HepG2 (cell line): ENCODE measurements at regions not wholly inside any gene's neighbourhood (a gene's known extent, or its start where the extent isn't known, plus 50 kb on each side); places are given as distances from the start of the nearest gene placed in this dataset.
"Not testable (repeated sequence)": the region's sequence is repeated elsewhere in the genome, so short reads cannot be mapped to it uniquely, and the experiment has no call there.

Source experiments
- ATAC-seq: fragments of 200-7000 bp; cut with Tn5 transposase; 3 replicates; pipeline ENCODE4 v1.9.1; 2020; ENCODE audit warnings: mild to moderate bottlenecking, moderate library complexity
- BruUV-seq: library from RNA; stranded (reverse); fragments of 400-500 nt; replicated peaks from 2 replicates; lab custom pipeline; 2021; lab: Mats Ljungman, UMichigan
- CTCF ChIA-PET: fragments of 300-600 bp; formaldehyde crosslinking; extraction: SDS; loops from one replicate; lab custom pipeline; 2021; ENCODE audit warnings: low total read pairs, inconsistent platforms, low intra/inter-chr PET ratio; lab: Yijun Ruan, JAX
- POLR2A ChIA-PET: fragments of 350-600 bp; sonication (Branson Sonifier 250); formaldehyde crosslinking; loops from one replicate; lab custom pipeline; 2020; ENCODE audit warnings: antibody characterized with exemption, inconsistent platforms; lab: Yijun Ruan, JAX
- DNase-seq: peaks from one replicate; pipeline ENCODE4 v3.0.0-alpha.2; 2015; ENCODE audit warnings: low spot score
- FAIRE-seq: peaks from 3 replicates; lab custom pipeline; 2011; peaks lifted over from hg19 to GRCh38; lab: Jason Lieb, UNC
- H2AFZ ChIP-seq: one replicate; pipeline ENCODE4 v1.6.1; 2011; ENCODE audit warnings: low read length, inconsistent platforms
- H3K27ac ChIP-seq: fragments of 300-600 bp; 3 replicates; pipeline ENCODE4 v1.8.0; 2011; ENCODE audit warnings: mixed run types, mild to moderate bottlenecking, mixed read lengths, low read length, inconsistent platforms; ENCODE audit not compliant: insufficient read depth; ENCODE audit errors: extremely low read length
- H3K27me3 ChIP-seq, 2 experiments: fragments of 200-600 bp in 1 of 2; 2 replicates in 1 of 2; 3 replicates in 1 of 2; pipeline versions ENCODE4 v1.6.0 to v1.8.0; 2011; ENCODE audit warnings: low read length in 2 of 2, mild to moderate bottlenecking in 2 of 2, moderate library complexity in 2 of 2, inconsistent platforms in 1 of 2; ENCODE audit not compliant: insufficient read depth in 2 of 2, control insufficient read depth in 1 of 2
- H3K36me3 ChIP-seq, 2 experiments: fragments of 200-600 bp in 1 of 2; replicated peaks in 1 of 2; 2 replicates in 1 of 2; 3 replicates in 1 of 2; pipeline versions ENCODE4 v1.5.1 to v1.8.0; 2011; ENCODE audit warnings: low read length in 2 of 2, inconsistent platforms in 1 of 2; ENCODE audit not compliant: insufficient read depth in 2 of 2, control insufficient read depth in 1 of 2
- H3K4me1 ChIP-seq: 2 replicates; pipeline ENCODE4 v1.5.1; 2012; ENCODE audit warnings: low read length, inconsistent platforms; ENCODE audit not compliant: insufficient read depth
- H3K4me2 ChIP-seq: 2 replicates; pipeline ENCODE4 v1.6.0; 2011; ENCODE audit warnings: low read depth, low read length, inconsistent platforms
- H3K4me3 ChIP-seq, 3 experiments: fragments of 200-600 bp in 1 of 3; sonication (generic), shearing (Covaris generic) in 1 of 3; replicated peaks in 1 of 3; 2 replicates each; pipeline ENCODE4 v1.5.1; 2011 to 2016; ENCODE audit warnings: low read length in 3 of 3, inconsistent platforms in 2 of 3, low read depth in 2 of 3, mild to moderate bottlenecking in 2 of 3, control low read depth in 1 of 3, mixed read lengths in 1 of 3; ENCODE audit not compliant: insufficient read depth in 1 of 3
- H3K79me2 ChIP-seq: one replicate; pipeline ENCODE4 v1.6.1; 2011; ENCODE audit warnings: low read length, inconsistent platforms; ENCODE audit not compliant: insufficient read depth
- H3K9ac ChIP-seq: 2 replicates; pipeline ENCODE4 v1.6.0; 2011; ENCODE audit warnings: mild to moderate bottlenecking, low read depth, low read length, inconsistent platforms; ENCODE audit not compliant: insufficient read depth
- H3K9me3 ChIP-seq: 2 replicates; pipeline ENCODE4 v1.5.1; 2012; ENCODE audit warnings: mild to moderate bottlenecking, low read length
- H4K20me1 ChIP-seq: 2 replicates; pipeline ENCODE4 v1.6.0; 2011; ENCODE audit warnings: inconsistent platforms, mild to moderate bottlenecking, low read length, moderate library complexity; ENCODE audit not compliant: insufficient read depth
- ELF3 ChIP-seq: IDR thresholded peaks from 2 replicates; pipeline ENCODE4 v1.6.1; 2016; ENCODE audit warnings: missing genetic modification reagents, missing compliant biosample characterization
- HNRNPUL1 ChIP-seq: fragments of 200-400 bp; formaldehyde crosslinking; IDR thresholded peaks from 2 replicates; pipeline ENCODE4 v1.6.1; 2017; ENCODE audit warnings: low read depth, mild to moderate bottlenecking, low read length, moderate library complexity
- RARA ChIP-seq: IDR thresholded peaks from 2 replicates; pipeline ENCODE4 v1.6.1; 2016; ENCODE audit warnings: missing genetic modification reagents, missing compliant biosample characterization
- SIX4 ChIP-seq: sonication (generic); formaldehyde crosslinking; IDR thresholded peaks from 2 replicates; pipeline ENCODE4 v1.4.0; 2020; ENCODE audit warnings: missing genetic modification reagents
- SP1 ChIP-seq, 2 experiments: fragments of 450-650 bp in 1 of 2; sonication (generic) in 1 of 2; formaldehyde crosslinking in 1 of 2; IDR thresholded peaks; 2 replicates each; pipeline versions ENCODE4 v1.4.0 to v1.6.1; 2016 to 2020; ENCODE audit warnings: missing genetic modification reagents in 1 of 2
- ZNF235 ChIP-seq: sonication (generic); formaldehyde crosslinking; IDR thresholded peaks from 2 replicates; pipeline ENCODE4 v1.8.1; 2023; ENCODE audit warnings: mild to moderate bottlenecking, missing genetic modification reagents, borderline replicate concordance
- ZNF367 ChIP-seq: sonication (generic); formaldehyde crosslinking; IDR thresholded peaks from 2 replicates; pipeline ENCODE4 v1.4.0; 2020; ENCODE audit warnings: missing genetic modification reagents, borderline replicate concordance
- ZNF605 ChIP-seq: sonication (generic); formaldehyde crosslinking; IDR thresholded peaks from 2 replicates; pipeline ENCODE4 v1.8.0; 2022; ENCODE audit warnings: mild to moderate bottlenecking, missing genetic modification reagents
- ZNF747 ChIP-seq: sonication (generic); formaldehyde crosslinking; IDR thresholded peaks from 2 replicates; pipeline ENCODE4 v1.8.1; 2023; ENCODE audit warnings: missing genetic modification reagents, mild to moderate bottlenecking, borderline replicate concordance
- ZNF766 ChIP-seq: sonication (generic); formaldehyde crosslinking; IDR thresholded peaks from 2 replicates; pipeline ENCODE4 v1.5.0; 2020; ENCODE audit warnings: missing genetic modification reagents, borderline replicate concordance
- ZZZ3 ChIP-seq: sonication (generic); formaldehyde crosslinking; IDR thresholded peaks from 2 replicates; pipeline ENCODE4 v1.4.0; 2020; ENCODE audit warnings: missing genetic modification reagents, mild to moderate bottlenecking, borderline replicate concordance
- WGBS: methylation state at CpG from one replicate; pipeline ENCODE4 v1.1.6; 2017; ENCODE audit warnings: low lambda C conversion rate; 5-methylcytosine and 5-hydroxymethylcytosine counted together
- in situ Hi-C: cut with HindIII; loops from 2 replicates; pipeline ENCODE4 v1.10.0; 2017; ENCODE audit warnings: low pct_unique_long_range_greater_than_20kb; ENCODE audit not compliant: extremely low pct_ligation_motif_present
- intact Hi-C: fragments of 100-400 bp; cut with micrococcal nuclease; formaldehyde crosslinking; loops from one replicate; pipeline ENCODE4 v1.10.0; 2022; ENCODE audit not compliant: unreplicated experiment
- TF ChIP-seq, protein P1 (sequence below): sonication (generic); formaldehyde crosslinking; IDR thresholded peaks from 2 replicates; pipeline ENCODE4 v1.5.0; 2020; ENCODE audit warnings: mild to moderate bottlenecking, missing genetic modification reagents, borderline replicate concordance

DNA sequence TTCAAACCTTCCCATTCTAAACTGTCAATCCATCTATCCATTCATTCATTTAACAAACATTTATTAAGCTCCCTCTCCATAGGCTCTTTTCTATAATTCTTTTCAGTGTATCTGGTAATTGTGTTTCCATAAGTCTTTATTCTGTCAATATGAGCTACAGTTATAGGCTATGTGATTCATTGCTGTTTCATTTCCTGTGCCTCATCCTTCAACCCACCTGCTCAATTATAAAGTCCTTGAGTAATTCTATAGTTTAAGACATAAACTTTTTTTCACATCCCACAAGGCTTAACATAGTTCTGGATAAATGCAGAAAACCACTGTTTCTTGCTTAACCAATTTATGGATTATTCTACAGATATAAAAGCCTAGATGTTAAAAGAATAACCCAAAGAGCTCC lies 84.2 kb upstream of the PIK3C3 start:
- no TSS peak for BruUV-seq
- no peaks in the 10 kb centered on the region for H3K9me3 ChIP-seq
- intact Hi-C loops = no loop called here
- CTCF ChIA-PET = no interaction called here
- TF ChIP-seq ZNF235 (CRISPR knock-in tag) (no peak), ELF3 (CRISPR knock-in tag) (no peak), ZNF367 (CRISPR knock-in tag) (no peak), ZZZ3 (CRISPR knock-in tag) (no peak), RARA (CRISPR knock-in tag) (no peak), ZNF766 (CRISPR knock-in tag) (no peak)
- TF ChIP-seq, protein P1, sequence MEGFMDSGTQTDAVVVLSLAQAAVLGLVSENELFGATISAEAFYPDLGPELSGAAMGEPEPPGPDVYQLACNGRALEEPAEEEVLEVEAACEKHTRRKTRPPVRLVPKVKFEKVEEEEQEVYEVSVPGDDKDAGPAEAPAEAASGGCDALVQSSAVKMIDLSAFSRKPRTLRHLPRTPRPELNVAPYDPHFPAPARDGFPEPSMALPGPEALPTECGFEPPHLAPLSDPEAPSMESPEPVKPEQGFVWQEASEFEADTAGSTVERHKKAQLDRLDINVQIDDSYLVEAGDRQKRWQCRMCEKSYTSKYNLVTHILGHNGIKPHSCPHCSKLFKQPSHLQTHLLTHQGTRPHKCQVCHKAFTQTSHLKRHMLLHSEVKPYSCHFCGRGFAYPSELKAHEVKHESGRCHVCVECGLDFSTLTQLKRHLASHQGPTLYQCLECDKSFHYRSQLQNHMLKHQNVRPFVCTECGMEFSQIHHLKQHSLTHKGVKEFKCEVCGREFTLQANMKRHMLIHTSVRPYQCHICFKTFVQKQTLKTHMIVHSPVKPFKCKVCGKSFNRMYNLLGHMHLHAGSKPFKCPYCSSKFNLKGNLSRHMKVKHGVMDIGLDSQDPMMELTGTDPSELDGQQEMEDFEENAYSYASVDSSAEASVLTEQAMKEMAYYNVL (CRISPR knock-in tag) = no peak
- TF ChIP-seq, all 625 proteins: peak for 0
- no peak overlapping the region for H2AFZ ChIP-seq
- no peak overlapping the region for H3K9ac ChIP-seq
- FAIRE-seq (no peak), ATAC-seq (no peak), DNase-seq (no peak)
- peaks cover 0 to 3% of the 10 kb centered on the region in 2 experiments; a peak in 1 of 5 replicates for H3K27me3 ChIP-seq
- POLR2A ChIA-PET = no interaction called here
- no peaks in the 10 kb centered on the region for H3K79me2 ChIP-seq
- H3K4me3 ChIP-seq = no peak overlapping the region
- H4K20me1 ChIP-seq = no peaks in the 10 kb centered on the region
- no peak overlapping the region for H3K4me2 ChIP-seq
- H3K4me1 ChIP-seq = no peaks in the 10 kb centered on the region
- no peak overlapping the region for H3K27ac ChIP-seq
- no peaks in the 10 kb centered on the region for H3K36me3 ChIP-seq
- in situ Hi-C loops = no loop called here

DNA sequence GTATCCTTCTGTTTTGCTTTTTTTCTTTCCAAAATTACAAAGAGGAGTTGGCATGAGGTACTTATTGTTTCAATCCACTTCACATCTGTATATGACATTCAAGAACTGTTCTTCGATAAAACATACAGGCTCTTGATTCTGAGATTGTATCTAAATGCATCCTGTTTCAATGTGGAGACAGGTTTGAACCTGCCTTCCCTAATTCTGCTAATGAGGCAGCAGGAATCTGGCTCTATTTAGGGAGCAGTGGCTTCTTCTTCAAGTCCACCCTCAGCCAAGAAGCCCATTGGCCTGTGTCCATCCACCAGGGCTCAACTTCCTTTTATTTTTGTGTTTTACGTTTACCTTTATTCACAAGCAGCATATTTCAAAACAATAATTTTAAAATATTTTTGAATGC lies 84.8 kb upstream of the PIK3C3 start:
- in situ Hi-C loops = no loop called here
- DNase-seq (no peak), ATAC-seq (no peak), FAIRE-seq (no peak)
- Histone ChIP-seq H3K36me3 (no peaks in the 10 kb centered on the region), H3K27me3 (peaks cover 0 to 3% of the 10 kb centered on the region in 2 experiments; a peak in 1 of 5 replicates), H3K4me2 (no peak overlapping the region), H4K20me1 (no peaks in the 10 kb centered on the region), H3K4me1 (no peaks in the 10 kb centered on the region), H3K9ac (no peak overlapping the region), H2AFZ (no peak overlapping the region), H3K9me3 (no peaks in the 10 kb centered on the region), H3K27ac (no peak overlapping the region), H3K79me2 (no peaks in the 10 kb centered on the region), H3K4me3 (no peak overlapping the region)
- BruUV-seq = no TSS peak
- intact Hi-C loops = no loop called here
- TF ChIP-seq SIX4 (CRISPR knock-in tag) = no peak
- TF ChIP-seq HNRNPUL1 = no peak
- no peak for TF ChIP-seq ZNF747 (CRISPR knock-in tag)
- TF ChIP-seq ZNF605 (CRISPR knock-in tag) = no peak
- no peak for TF ChIP-seq SP1 (IDR thresholded peaks at IDR 0.05)
- TF ChIP-seq SP1 (CRISPR knock-in tag; IDR thresholded peaks at IDR 0.05) = no peak
- ChIA-PET CTCF (no interaction called here), POLR2A (no interaction called here)
- 20% methylated on average over 2 of the region's 2 CpGs for WGBS

DNA sequence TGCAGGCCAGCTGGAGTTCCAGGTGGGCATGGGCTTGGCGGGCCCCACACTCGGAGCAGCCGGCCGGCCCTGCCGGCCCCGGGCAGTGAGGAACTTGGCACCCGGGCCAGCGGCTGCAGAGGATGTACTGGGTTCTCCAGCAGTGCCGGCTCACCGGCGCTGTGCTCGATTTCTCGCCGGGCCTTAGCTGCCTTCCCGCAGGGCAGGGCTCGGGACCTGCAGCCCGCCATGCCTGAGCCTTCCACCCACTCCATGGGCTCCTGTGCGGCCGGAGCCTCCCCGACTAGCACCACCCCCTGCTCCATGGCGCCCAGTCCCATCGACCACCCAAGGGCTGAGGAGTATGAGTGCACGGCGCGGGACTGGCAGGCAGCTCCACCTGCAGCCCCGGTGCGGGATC lies 89.2 kb upstream of the PIK3C3 start:
- WGBS = no CpG with 5 or more reads among the region's 27 CpGs
- FAIRE-seq = not testable (repeated sequence)

More for the DNA sequence above, 89.2 kb upstream of the PIK3C3 start:
- intact Hi-C loops, H2AFZ ChIP-seq, POLR2A ChIA-PET, H3K27me3 ChIP-seq, CTCF ChIA-PET, H3K27ac ChIP-seq, H3K4me1 ChIP-seq, H3K9me3 ChIP-seq, H3K36me3 ChIP-seq, H3K4me2 ChIP-seq, H3K4me3 ChIP-seq, H4K20me1 ChIP-seq, H3K79me2 ChIP-seq, BruUV-seq, DNase-seq, H3K9ac ChIP-seq, in situ Hi-C loops, ATAC-seq: not testable (repeated sequence)
